NB4 (cell line): ENCODE measurements at regions not wholly inside any gene's neighbourhood (a gene's known extent, or its start where the extent isn't known, plus 50 kb on each side); places are given as distances from the start of the nearest gene placed in this dataset.

Experiments used
- CTCF ChIP-seq: IDR thresholded peaks from one replicate; pipeline ENCODE4 v1.5.1; 2012; ENCODE audit warnings: low read depth, low read length
- POLR2A ChIP-seq: IDR thresholded peaks from 2 replicates; pipeline ENCODE4 v1.6.1; 2011; ENCODE audit warnings: mild to moderate bottlenecking; ENCODE audit not compliant: insufficient read length; ENCODE audit errors: extremely low read depth

- no peak for TF ChIP-seq CTCF
- no peak for TF ChIP-seq POLR2A
Observed at GRCh38 chr15:99845009-99845408, 111.8 kb upstream of the LYSMD4 start.
